ENCODE measurements at regions not wholly inside any gene's neighbourhood (a gene's known extent, or its start where the extent isn't known, plus 50 kb on each side); places are given as distances from the start of the nearest gene placed in this dataset.

GRCh38 chr4:179071131-179071530 is 1628.9 kb upstream of the AGA start:
- no peak for DNase-seq
- no peaks in the 10 kb centered on the region for H3K27me3 ChIP-seq (replicated peaks; ENCODE audit: insufficient read depth, low read length)
- no peak overlapping the region for H3K4me3 ChIP-seq (ENCODE audit: low read length)
- no peaks in the 10 kb centered on the region for H3K4me1 ChIP-seq (ENCODE audit: low read length)
- no peaks in the 10 kb centered on the region for H3K9me3 ChIP-seq (replicated peaks; ENCODE audit: insufficient read depth, low read length)
- no peaks in the 10 kb centered on the region for H3K9me2 ChIP-seq (replicated peaks; ENCODE audit: insufficient read depth, low read length)
- H3F3A ChIP-seq (ENCODE audit: insufficient read depth, low read length), result no peaks in the 10 kb centered on the region
- no peaks in the 10 kb centered on the region for H3K79me2 ChIP-seq (ENCODE audit: low read length)
- H4K20me1 ChIP-seq (ENCODE audit: insufficient read depth, low read length), result no peaks in the 10 kb centered on the region
- no peaks in the 10 kb centered on the region for H3K36me3 ChIP-seq (replicated peaks; ENCODE audit: insufficient read depth, low read length)
- H3K9ac ChIP-seq (ENCODE audit: low read length), result no peak overlapping the region
- no peak overlapping the region for H3K27ac ChIP-seq (ENCODE audit: low read length)
- no peak for TF ChIP-seq CTCF (IDR thresholded peaks at IDR 0.05; ENCODE audit: low read length)
- TF ChIP-seq EZH2phosphoT487 (IDR thresholded peaks at IDR 0.05; ENCODE audit: low read length), result no peak
- TF ChIP-seq EZH2 (optimal IDR thresholded peaks at IDR 0.05; ENCODE audit: low read depth, low read length), result no peak
- no peak overlapping the region for H3K4me2 ChIP-seq (ENCODE audit: low read depth, low read length)
- no peak overlapping the region for H2AFZ ChIP-seq (ENCODE audit: low read length)

GRCh38 chr4:179076865-179077264 is 1634.6 kb upstream of the AGA start:
- H3K36me3 ChIP-seq (replicated peaks; ENCODE audit: insufficient read depth, low read length), result no peaks in the 10 kb centered on the region
- H2AFZ ChIP-seq (ENCODE audit: low read length), result no peak overlapping the region
- H3K27ac ChIP-seq (ENCODE audit: low read length), result no peak overlapping the region
- no peak overlapping the region for H3K4me3 ChIP-seq (ENCODE audit: low read length)
- H4K20me1 ChIP-seq (ENCODE audit: insufficient read depth, low read length), result no peaks in the 10 kb centered on the region
- DNase-seq, result no peak
- H3K9ac ChIP-seq (ENCODE audit: low read length), result no peak overlapping the region
- TF ChIP-seq EZH2phosphoT487 (IDR thresholded peaks at IDR 0.05; ENCODE audit: low read length) (no peak), EZH2 (optimal IDR thresholded peaks at IDR 0.05; ENCODE audit: low read depth, low read length) (no peak), CTCF (IDR thresholded peaks at IDR 0.05; ENCODE audit: low read length) (no peak)
- H3K9me2 ChIP-seq (replicated peaks; ENCODE audit: insufficient read depth, low read length), result no peaks in the 10 kb centered on the region
- no peaks in the 10 kb centered on the region for H3K79me2 ChIP-seq (ENCODE audit: low read length)
- H3K4me2 ChIP-seq (ENCODE audit: low read depth, low read length), result no peak overlapping the region
- H3K27me3 ChIP-seq (replicated peaks; ENCODE audit: insufficient read depth, low read length), result no peaks in the 10 kb centered on the region
- no peaks in the 10 kb centered on the region for H3K9me3 ChIP-seq (replicated peaks; ENCODE audit: insufficient read depth, low read length)
- H3K4me1 ChIP-seq (ENCODE audit: low read length), result no peaks in the 10 kb centered on the region
- H3F3A ChIP-seq (ENCODE audit: insufficient read depth, low read length), result no peaks in the 10 kb centered on the region

- Histone ChIP-seq H3F3A (ENCODE audit: insufficient read depth, low read length) (no peaks in the 10 kb centered on the region), H3K4me3 (ENCODE audit: low read length) (no peak overlapping the region), H4K20me1 (ENCODE audit: insufficient read depth, low read length) (no peaks in the 10 kb centered on the region), H3K79me2 (ENCODE audit: low read length) (no peaks in the 10 kb centered on the region), H3K4me2 (ENCODE audit: low read depth, low read length) (no peak overlapping the region), H3K9me2 (replicated peaks; ENCODE audit: insufficient read depth, low read length) (no peaks in the 10 kb centered on the region), H3K4me1 (ENCODE audit: low read length) (no peaks in the 10 kb centered on the region), H3K9ac (ENCODE audit: low read length) (no peak overlapping the region), H2AFZ (ENCODE audit: low read length) (no peak overlapping the region), H3K27ac (ENCODE audit: low read length) (no peak overlapping the region), H3K36me3 (replicated peaks; ENCODE audit: insufficient read depth, low read length) (no peaks in the 10 kb centered on the region), H3K27me3 (replicated peaks; ENCODE audit: insufficient read depth, low read length) (no peaks in the 10 kb centered on the region), H3K9me3 (replicated peaks; ENCODE audit: insufficient read depth, low read length) (no peaks in the 10 kb centered on the region)
- no peak for TF ChIP-seq EZH2phosphoT487 (IDR thresholded peaks at IDR 0.05; ENCODE audit: low read length)
- no peak for TF ChIP-seq CTCF (IDR thresholded peaks at IDR 0.05; ENCODE audit: low read length)
- no peak for TF ChIP-seq EZH2 (optimal IDR thresholded peaks at IDR 0.05; ENCODE audit: low read depth, low read length)
- DNase-seq, result peak; percentile 42
Measured at GRCh38 chr4:179095585-179096221, 1653.5 kb upstream of the AGA start.

Data from MM.1S (cell line).